PC-3 (cell line): ENCODE measurements at regions not wholly inside any gene's neighbourhood (a gene's known extent, or its start where the extent isn't known, plus 50 kb on each side); places are given as distances from the start of the nearest gene placed in this dataset.

ENCODE experiments used
- CTCF ChIP-seq: fragments of 300-600 bp; sonication (generic); conservative IDR thresholded peaks from 2 replicates; pipeline ENCODE4 v1.5.1; 2017; ENCODE audit warnings: antibody characterized with exemption, low read depth, mild to moderate bottlenecking, low read length
- EZH2 ChIP-seq: fragments of 300-600 bp; sonication (generic); IDR thresholded peaks from one replicate; pipeline ENCODE4 v1.6.1; 2017; ENCODE audit warnings: antibody characterized with exemption, mild to moderate bottlenecking, low read length; ENCODE audit not compliant: unreplicated experiment
- EZH2phosphoT487 ChIP-seq: fragments of 300-600 bp; sonication (generic); IDR thresholded peaks from 2 replicates; pipeline ENCODE4 v1.6.1; 2018; ENCODE audit warnings: mild to moderate bottlenecking, antibody characterized with exemption, low read length, borderline replicate concordance

GRCh38 chr3:144810160-144810559 lies 838.5 kb downstream of the DIPK2A start:
- TF ChIP-seq EZH2: no peak
- TF ChIP-seq CTCF: no peak
- TF ChIP-seq EZH2phosphoT487: no peak
